HG03558 (cell line): ENCODE measurements at regions not wholly inside any gene's neighbourhood (a gene's known extent, or its start where the extent isn't known, plus 50 kb on each side); places are given as distances from the start of the nearest gene placed in this dataset.
A peak's percentile ranks its signal among the peaks of the same experiment; 100 is the strongest.
"Not testable (repeated sequence)": the region's sequence is repeated elsewhere in the genome, so short reads cannot be mapped to it uniquely, and the experiment has no call there.

Experiments
- ATAC-seq: cut with Tn5 transposase; IDR thresholded peaks from one replicate; pipeline ENCODE4 v1.9.1; 2021; ENCODE audit warnings: moderate number of reproducible peaks; ENCODE audit not compliant: unreplicated experiment; ENCODE audit errors: extremely low read depth

DNA sequence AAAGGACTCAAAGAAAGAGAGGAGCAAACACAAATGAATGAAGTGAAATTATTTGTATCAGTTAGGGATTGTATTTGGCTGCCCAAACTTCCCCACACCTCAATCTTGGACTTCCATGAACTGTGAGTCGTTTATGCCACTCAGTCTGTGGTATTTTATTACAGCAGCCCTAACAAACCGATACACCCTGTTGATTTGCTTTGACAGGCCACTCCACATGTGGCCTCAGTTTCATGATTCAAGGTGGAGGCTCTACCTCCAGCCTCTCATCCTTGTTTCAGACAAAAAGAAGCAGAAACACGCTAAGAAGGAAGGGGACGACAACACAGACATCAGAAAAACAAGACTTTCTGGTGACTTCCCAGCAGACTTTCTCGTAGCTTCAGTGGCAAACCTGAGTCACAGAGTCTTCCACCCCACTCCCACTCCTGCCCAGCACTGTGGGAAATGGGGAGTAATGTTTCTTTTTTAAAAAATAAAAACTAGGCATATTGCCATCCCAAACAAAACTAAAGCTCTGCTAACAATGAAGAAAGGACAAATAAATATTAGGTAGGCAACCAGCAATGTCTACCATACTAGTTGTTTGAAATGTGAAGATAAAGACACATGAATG lies 52.2 kb upstream of the ABCA1 start:
- no peak for ATAC-seq

DNA sequence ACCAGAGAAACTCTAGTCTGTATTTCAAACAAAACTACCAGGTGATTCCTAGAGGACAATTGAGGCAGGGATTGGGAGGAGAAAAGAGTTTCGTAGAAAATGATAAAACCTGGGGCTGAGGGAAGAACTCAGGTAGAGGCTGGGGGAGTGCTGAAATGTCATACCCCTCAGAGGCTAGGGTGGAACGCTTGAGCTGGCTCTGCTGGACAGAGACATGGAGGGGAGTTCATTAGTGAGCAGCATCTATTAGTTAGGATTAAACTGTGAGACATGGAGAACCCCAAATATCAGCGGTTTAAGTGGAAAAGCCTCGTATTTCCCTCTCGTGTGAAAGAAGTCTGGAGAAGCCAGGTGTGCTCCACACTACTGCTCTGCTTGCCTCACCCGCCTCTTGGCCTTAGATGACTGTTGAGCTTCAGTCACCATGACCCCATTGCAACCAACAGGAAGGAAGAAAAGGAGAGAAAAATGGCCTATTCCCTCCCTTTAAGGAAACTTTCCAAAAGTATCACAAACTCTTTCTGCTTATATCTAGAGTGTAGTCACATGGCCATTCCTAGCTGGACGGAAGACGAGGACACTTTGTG lies 53.7 kb upstream of the ABCA1 start:
- no peak for ATAC-seq

DNA sequence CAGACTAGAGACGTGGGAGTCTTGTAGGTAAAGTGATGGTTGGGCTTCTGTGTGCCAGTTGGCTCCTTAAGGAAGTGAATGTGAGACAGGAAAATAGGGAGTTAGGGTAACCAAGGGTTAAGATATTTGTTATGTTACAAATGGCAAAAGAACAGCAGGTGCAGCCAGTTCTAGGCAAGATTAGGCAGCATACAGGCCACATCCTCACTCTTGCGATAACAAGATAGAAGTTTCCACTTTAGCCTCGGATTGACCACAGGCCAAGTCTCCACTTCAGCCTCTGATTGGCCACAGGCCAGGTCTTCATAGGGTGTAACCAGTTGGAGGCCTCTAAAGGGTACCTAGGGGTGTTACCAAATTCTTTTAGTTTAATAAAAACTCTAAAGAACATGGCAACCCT lies 54.6 kb upstream of the ABCA1 start:
- no peak for ATAC-seq

DNA sequence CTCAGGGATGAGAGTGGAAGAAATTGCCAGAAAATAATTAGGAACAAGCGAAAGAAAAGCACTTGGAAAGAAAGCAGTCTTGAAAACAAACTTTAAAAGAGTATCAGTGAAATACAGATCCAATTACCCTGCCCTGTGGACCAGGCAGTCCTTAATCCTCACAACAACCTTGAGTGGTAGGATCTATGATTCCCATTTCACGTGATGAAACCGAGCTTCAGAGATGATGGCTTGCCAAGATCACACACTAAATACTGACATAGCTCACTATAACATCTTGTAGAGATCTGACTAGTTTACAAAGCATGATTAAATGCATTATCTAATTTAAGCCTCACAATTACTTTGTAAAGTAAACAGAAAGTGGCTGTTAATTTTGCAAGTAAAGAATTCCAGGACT lies 55.5 kb upstream of the ABCA1 start:
- ATAC-seq = no peak

DNA sequence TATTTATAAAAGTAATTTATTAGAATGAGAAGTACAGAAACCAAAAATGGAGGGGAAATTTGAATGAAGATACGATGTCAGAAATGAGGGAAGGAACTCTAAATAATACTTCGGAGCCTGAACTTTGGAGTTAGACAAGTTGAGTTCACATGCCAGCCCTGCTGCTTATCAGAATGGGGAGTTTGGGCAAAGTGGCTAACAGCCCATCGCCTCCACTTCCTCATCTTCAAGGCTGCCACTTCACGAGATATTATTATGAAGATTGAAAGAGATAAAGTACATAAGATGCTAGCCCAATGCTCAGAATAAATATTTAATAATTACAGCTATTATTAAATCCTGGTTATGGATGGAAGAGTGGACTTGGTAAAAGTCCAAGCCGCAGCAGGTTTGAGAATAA lies 56.2 kb upstream of the ABCA1 start:
- ATAC-seq = no peak

DNA sequence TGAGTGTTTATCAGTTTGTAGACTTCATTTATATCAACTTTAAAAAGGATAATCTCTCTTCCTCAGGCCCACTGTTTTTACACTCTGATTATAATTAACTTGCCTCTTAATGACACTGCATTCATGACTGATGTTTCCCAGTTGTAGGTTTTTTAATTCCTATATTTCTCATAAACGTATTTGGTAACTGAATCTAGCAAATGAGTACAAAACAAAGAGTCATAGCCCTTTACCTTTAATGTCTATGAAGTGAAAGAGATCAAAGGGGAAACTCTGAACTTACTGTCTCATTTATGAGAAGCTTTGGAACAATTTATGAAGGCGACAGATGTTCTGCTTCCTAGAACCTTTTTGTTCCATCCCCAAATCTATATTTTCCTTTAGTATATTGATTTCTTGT lies 56.6 kb upstream of the ABCA1 start:
- ATAC-seq = no peak

DNA sequence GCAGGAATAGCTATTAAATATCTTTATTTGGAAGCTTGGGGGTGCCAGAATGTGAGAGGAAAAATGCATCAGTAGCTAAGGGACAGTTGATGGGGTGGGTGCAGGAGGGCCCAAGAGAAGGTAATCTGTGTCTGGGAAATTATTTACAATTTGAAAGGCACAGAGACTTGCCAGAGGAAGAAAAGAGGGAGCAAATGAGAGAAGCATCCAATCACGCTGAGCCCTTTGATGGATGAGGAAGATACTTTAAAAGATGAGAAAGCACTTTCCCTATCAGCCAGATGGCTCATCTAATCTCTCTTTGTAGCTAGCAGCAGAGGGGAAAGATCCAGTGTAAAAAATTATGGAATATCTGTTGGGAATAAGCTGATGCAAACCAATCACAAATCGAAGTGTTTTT lies 57.0 kb upstream of the ABCA1 start:
- no peak for ATAC-seq

DNA sequence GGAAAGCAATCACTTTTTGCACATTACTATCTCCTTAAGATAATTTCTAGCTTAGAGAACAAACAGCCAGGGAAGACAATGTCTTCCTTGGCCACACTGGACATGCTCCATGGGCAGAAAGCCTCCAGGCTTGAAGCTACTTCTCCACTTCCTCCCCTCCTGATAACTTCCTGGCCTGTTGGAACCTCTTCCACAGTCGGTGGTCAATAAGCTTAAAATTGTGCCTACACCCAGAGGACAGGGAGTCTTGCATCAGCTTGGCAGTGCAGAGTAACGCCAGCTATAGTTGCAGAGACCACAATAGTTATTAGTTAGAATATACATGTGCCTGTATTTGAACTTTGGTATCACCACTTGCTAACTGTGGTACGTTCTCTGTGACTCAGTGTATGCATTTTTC lies 58.1 kb upstream of the ABCA1 start:
- no peak for ATAC-seq

DNA sequence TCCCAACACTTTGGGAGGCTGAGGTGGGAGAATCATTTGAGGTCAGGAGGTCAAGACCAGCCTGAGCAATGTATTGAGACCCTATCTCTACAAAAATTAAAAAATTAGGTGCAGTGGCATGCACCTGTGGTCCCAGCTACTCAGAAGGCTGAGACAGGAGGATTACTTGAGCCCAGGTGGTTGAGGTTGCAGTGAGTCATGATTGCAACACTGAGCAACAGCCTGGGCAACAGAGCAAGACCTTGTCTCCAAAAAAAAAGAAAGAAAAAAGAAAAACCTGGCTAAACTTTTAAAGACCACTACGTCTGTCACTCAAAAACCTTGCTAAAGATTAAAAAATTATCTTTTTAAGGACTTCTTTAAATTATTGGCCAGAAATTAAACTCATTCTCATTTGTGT lies 59.8 kb upstream of the ABCA1 start:
- no peak for ATAC-seq

DNA sequence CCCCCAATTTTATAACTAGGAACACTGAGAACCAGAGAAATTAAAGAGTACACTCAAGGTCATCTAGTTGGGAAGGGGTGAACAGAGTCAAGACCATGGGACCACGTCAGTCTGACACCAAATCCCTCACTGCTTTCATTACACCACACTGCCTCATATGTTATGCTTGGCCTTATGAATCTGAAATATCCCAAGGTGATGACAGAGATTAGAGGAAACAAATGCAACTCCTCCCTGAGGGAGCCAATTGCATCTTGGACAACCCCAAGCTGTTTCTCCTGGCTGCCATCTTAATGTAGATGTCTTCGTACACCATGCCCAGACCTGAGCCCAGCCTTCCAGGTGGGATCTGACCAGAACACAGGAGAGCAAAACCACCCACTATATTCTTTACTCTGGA lies 60.6 kb upstream of the ABCA1 start:
- ATAC-seq = no peak

DNA sequence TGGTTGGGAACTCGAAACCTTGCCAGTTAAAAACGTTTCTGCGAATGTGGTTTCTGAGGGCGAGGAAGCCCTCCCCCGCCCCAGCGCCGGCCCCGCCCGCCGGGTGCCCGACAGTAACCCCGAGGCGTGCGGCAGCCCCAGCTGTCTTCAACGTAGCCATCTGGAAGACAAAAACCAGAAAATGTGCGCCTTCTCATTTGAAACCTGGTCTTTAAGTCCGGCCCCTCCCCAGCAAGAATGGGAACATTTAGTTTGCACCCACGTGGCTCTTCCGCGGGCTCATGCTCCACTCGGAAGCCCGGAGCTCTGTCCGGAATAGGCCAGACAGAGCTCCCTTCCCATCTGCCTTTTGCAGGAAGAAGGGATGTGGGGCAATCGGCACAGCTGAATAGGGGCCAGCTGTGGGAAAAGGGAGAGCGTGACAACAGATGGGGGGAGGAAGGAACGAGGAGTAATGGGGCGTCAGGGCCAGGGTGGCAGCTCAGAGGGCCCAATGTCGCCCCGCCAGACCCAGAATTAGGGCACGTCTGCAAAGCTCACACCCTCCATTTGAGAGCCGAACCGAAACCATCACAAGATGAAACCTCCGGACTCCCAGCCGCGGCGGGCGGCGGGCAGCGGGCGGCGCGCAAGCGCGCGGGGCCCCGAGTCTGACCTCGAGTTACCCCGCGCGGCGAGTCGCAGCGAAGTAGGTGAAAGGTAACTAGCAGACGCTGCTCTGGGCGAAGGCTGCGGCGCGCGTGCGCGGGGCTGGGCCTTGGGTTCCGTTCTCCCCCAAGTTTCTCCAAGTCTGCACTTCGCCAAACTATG lies 63.4 kb upstream of the ABCA1 start:
- ATAC-seq = peak; percentile 80

DNA sequence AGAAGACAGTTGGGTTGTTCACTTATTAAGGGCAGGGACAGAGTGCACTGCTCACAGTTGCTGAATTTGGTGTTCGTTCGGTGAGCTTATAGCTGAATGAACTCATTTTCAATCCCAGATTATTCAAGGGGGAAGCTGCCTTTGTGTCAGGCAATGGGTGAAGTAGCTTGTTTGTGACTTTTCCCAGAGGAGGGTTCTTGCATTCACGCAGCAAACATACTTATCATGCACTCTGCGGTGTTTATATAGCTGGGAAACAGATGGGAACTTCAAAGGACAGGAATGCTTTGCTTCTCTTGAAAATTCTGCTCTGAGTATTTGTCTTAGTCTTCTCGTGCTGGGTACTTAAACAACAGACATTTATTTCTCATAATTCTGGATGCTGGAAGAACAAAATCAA lies 64.7 kb upstream of the ABCA1 start:
- no peak for ATAC-seq

DNA sequence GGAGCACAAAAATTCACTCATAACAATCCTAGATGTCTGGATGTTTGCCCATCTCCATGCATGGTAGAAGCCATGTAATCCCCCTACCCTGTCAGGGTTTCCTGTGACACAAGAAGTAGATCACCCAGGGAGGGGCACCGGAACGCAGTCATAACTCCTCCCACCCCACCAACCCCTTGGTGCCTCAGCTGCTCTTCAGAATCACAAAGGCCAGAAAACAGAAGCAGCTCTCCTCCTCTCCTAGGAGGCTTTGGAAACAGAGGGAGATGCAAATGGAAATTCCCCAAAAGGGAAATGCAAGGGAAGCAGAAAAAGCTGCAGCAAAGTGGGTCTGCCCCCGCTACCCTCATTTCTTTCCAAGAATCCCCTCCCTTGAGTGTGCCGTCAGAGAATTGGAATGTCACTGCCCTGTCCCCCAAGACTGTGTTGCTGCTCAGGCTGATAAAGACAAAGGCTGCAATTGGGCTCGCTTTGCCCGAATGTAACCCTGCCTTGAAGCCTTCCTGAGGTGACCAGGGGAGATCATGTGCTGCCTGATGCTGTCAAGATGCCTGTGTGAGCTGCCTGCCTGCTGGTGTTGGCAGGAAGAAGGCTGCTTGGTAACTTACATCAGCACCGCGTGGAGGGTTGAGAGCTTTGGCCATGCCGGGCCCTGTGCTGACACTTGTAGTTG lies 65.5 kb upstream of the ABCA1 start:
- no peak for ATAC-seq

DNA sequence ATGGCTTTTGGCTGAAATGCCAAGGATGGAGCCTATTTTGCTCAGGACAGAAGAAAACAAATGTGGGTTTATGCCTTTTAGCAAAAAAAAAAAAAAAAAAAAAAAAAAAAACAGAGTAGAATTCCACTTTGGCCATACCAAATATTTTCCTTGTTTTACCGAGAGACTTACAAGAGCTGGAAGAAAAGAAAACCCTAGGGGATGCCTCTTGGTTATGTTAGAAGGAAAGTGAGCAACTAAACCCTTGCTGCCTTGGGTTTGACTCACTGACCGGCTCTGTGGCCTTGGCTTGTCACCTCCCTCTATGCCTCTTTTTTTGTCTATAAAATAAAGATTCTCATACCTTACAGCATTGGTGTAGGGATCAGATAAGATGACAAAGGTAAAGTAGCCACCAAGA lies 69.6 kb upstream of the ABCA1 start:
- no peak for ATAC-seq

DNA sequence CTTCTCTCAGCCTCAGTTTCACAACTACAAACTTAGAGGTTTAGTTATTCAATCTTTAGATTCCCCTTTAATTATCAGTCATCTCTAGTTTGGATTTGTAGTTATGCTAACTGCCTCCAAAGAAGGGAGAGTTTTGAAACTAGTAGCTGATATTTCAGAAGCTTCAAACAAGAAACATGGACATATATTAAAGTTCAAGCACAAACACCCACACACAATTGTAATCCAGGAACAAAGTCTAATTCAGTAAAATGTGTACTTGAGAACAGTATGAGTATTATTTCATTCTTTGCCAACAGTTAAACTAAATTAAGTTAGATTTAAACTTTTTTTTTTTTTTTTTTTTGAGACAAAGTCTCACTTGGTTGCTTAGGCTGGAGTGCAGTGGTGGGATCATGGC lies 71.2 kb upstream of the ABCA1 start:
- ATAC-seq = no peak

DNA sequence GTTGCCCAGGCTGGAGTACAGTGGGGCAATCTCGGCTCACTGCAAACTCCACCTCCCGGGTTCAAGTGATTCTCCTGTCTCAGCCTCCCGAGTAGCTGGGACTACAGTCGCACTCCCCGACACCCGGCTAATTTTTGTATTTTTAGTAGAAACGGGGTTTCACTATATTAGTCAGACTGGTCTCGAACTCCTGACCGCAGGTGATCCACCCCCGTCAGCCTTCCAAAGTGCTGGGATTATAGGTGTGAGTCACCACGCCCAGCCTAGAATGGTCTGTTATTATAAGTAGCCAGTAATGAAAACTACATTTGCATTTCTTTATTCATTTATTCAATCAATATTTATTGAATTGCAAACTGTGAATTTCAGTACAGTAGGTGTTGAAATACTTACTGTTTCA lies 72.6 kb upstream of the ABCA1 start:
- ATAC-seq = not testable (repeated sequence)

DNA sequence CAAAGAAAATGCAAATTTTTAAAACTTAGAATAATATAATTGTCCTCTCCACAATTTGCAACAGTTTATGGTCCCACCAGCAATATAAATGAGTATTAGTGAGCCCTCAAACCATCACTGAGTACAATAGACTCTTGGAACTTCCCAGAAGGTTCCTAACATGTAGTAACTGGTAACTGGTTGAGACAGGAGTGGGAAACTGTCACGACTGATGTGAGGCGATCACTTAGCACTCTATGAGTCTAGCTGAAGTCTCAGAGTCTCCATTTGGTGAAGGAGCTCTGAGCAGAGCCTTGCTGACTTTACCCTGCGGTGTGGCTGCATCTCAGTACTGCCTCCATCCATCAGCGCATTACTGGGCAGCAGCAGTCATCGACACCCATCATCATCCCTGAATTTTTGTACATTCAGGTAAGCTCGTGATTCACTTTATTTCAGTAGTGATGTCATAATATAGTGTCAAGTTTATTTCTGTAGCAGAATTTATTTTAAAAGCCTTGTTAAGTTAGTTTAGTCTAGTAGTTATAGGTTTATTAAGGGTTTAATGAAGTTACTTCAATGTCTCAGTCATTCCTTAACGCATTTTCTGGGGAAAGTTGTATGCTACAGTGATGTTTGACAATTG lies 76.6 kb upstream of the ABCA1 start:
- no peak for ATAC-seq

DNA sequence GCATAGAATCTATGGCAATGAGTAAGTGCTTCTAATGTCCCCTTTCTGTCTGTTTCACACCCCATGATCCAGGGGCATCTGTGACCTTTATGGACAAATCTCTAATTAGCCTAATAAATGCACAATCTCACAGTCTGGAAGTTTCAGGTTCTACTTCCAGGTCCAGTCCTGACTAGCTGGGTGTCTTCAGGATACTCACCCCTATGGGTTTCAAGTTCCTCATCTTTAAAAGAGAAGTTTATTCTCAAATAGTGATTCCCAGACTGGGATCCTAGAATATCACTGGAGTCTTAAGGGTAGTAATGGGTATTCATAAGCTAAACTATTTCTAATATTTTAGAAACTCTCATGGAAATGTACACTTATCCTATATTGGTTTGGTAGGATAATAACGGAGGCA lies 77.2 kb upstream of the ABCA1 start:
- ATAC-seq = no peak

DNA sequence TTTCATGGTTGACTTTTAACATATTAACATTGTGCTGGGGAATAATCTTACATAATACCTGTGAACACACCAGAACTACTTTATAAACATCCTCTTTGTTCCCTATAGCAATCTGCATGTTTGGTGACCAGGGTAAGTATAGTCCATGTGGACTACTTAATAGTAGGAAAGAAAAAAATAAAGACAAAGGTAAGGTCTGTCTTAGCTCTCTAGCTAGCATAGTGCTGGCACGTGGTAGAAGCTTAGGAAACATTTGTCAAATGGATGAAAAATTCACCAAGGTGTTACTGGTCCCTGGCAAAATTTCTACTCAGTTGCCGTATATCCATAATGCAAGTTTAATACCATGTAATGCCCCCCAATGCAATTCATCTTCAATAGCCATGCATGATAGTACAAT lies 78.6 kb upstream of the ABCA1 start:
- no peak for ATAC-seq

DNA sequence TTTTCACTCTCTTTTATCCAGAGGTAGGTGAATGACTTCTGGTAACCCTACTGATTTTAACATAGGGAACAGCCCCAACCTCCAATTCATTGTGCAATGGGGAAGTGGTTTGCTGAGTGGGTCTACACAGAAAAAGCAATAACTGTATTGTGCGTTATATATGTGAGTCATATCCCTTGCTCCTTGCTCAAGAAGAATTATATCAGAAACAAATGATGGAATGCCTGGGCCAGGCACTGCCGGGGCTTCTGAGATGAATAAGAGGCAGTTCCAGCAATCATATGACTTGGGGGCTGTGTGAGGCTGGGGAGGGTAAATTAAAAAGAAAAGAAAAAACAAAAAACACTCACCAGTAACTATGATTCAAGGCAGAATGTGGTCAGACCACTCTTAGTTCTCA lies 79.2 kb upstream of the ABCA1 start:
- ATAC-seq = no peak

DNA sequence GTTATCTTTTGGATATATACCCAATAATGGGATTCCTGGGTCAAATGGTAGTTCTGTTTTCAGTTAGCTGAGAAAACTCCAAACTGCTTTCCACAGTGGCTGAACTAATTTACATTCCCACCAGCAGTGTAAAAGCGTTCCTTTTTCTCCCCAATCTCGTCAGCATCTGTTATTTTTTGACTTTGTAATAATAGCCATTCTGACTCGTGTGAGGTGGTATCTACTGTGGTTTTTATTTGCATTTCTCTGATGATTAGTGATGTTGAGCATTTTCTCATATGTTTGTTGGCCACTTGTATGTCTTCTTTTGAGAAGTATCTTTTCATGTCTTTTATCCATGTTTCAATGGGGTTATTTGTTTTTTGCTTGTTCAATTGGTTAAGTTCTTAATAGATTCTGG lies 82.1 kb upstream of the ABCA1 start:
- not testable (repeated sequence) for ATAC-seq
